Uterus (tissue), 3 donors: ENCODE measurements at regions not wholly inside any gene's neighbourhood (a gene's known extent, or its start where the extent isn't known, plus 50 kb on each side); places are given as distances from the start of the nearest gene placed in this dataset.

Source experiments
- DNase-seq, 2 donors: peaks; one replicate each; pipeline ENCODE4 v3.0.0-alpha.2; 2019 to 2020
- H3K27ac ChIP-seq, 2 donors: fragments of 200-600 bp; sonication (generic); 1 replicate in 1 of 2; 2 replicates in 1 of 2; pipeline ENCODE4 v1.5.1; 2016 to 2018
- H3K27me3 ChIP-seq, 2 donors: fragments of 200-600 bp; sonication (generic); one replicate each; pipeline ENCODE4 v1.5.1; 2018 to 2019; ENCODE audit warnings: control low read depth in 1 of 2
- H3K36me3 ChIP-seq, 2 donors: fragments of 200-600 bp; sonication (generic); one replicate each; pipeline ENCODE4 v1.5.1; 2019; ENCODE audit warnings: control low read depth in 1 of 2
- H3K4me1 ChIP-seq, 2 donors: fragments of 200-600 bp; sonication (generic); one replicate each; pipeline ENCODE4 v1.5.1; 2018 to 2019; ENCODE audit warnings: control low read depth in 1 of 2
- H3K4me3 ChIP-seq, 2 donors: fragments of 200-600 bp; sonication (generic); 1 replicate in 1 of 2; 2 replicates in 1 of 2; pipeline ENCODE4 v1.5.1; 2018 to 2019; ENCODE audit warnings: mild to moderate bottlenecking in 1 of 2
- H3K9me3 ChIP-seq, 2 donors: fragments of 200-600 bp; sonication (generic); one replicate each; pipeline ENCODE4 v1.5.1; 2019; ENCODE audit warnings: control low read depth in 1 of 2
- POLR2A ChIP-seq, 2 donors: fragments of 450-650 bp; IDR thresholded peaks; one replicate each; pipeline ENCODE4 v1.6.1; 2016; ENCODE audit warnings: antibody characterized with exemption in 2 of 2, mild to moderate bottlenecking in 1 of 2, moderate library complexity in 1 of 2
- intact Hi-C: fragments of 100-400 bp; cut with DNase I; formaldehyde crosslinking; loops from one replicate; pipeline ENCODE4 v1.15.1; 2023; ENCODE audit warnings: low total_unique reads
- TF ChIP-seq, protein P1 (sequence below), 4 experiments: fragments of 200-600 bp in 2 of 4; fragments of 450-650 bp in 2 of 4; sonication (generic) in 2 of 4; IDR thresholded peaks; one replicate each; pipeline ENCODE4 v1.5.1; 2016 to 2019; ENCODE audit warnings: antibody characterized with exemption in 4 of 4, mild to moderate bottlenecking in 2 of 4, moderate library complexity in 1 of 4
- donor health status: DM: yes; HTN: yes; CAD: no.

DNA sequence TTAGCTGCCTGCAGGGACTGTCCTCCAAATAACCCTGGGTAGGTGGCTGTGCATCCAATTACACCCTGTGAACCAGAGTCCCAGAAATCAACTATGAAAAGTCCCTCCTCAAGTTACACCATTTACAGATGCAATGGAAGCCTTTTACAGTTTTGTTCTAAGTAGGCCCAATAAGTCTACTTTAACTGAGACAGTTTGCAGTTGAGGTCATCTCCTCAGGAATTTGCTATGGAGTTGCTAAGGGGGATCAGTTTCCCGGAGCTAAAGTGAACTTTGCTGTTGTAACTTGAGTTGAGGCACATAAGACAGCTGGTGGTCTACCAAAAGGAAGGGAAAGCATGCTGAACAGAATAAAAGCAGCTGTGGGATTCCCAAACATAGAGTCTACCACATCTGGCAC, 121.6 kb upstream of the STK26 start:
- Histone ChIP-seq H3K27ac (no peak overlapping the region), H3K4me1 (no peaks in the 10 kb centered on the region), H3K27me3 (peaks cover 0 to 7% of the 10 kb centered on the region in 2 donors), H3K36me3 (no peaks in the 10 kb centered on the region), H3K4me3 (no peak overlapping the region), H3K9me3 (no peaks in the 10 kb centered on the region)
- no peak for TF ChIP-seq POLR2A (IDR thresholded peaks at IDR 0.05)
- TF ChIP-seq, protein P1, sequence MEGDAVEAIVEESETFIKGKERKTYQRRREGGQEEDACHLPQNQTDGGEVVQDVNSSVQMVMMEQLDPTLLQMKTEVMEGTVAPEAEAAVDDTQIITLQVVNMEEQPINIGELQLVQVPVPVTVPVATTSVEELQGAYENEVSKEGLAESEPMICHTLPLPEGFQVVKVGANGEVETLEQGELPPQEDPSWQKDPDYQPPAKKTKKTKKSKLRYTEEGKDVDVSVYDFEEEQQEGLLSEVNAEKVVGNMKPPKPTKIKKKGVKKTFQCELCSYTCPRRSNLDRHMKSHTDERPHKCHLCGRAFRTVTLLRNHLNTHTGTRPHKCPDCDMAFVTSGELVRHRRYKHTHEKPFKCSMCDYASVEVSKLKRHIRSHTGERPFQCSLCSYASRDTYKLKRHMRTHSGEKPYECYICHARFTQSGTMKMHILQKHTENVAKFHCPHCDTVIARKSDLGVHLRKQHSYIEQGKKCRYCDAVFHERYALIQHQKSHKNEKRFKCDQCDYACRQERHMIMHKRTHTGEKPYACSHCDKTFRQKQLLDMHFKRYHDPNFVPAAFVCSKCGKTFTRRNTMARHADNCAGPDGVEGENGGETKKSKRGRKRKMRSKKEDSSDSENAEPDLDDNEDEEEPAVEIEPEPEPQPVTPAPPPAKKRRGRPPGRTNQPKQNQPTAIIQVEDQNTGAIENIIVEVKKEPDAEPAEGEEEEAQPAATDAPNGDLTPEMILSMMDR (IDR thresholded peaks at IDR 0.05), result no peak
- DNase-seq, result no peak
- intact Hi-C loops, result no loop called here

DNA sequence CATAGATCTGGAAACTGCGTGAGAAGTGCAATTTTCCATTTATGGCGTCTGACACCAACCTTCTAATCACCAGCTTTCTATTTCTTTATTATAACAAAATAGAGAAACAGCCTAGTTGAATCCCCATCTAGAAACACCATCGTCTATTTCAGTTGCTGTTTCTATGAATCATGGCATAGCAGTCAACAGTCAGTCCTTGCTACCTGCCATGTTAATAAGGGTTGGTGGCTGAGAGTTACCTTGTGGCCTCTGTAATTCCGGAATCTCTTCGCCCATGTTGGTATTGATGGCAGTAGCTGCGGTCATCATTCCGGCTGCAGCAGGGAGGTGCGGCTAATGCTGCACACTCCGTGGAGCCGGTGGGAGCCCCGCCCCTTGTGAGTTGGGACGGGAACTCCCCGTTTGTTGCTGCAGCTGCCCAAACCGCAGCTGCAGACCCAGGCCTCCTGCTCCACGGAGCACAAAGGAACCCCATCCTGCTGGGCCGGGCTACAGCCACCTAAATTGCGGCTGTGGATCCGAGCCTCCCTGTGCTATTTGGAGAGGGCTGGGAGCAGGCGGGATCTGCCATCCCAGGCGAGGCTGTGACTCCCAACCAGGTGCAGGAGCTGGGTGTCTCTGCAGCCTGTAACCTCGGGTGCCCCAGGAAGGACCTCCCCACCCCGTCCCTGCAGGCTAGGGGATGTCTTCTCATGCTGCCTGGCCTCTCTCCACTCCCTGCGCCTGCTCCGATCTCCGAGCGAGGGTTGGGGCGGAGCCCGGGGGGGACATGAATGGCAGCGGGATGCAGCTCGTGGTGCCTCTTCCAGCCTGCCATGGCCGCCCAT, 115.4 kb upstream of the STK26 start:
- H3K36me3 ChIP-seq, result no peaks in the 10 kb centered on the region
- H3K27ac ChIP-seq, result no peak overlapping the region
- TF ChIP-seq, protein P1 (IDR thresholded peaks at IDR 0.05), result no peak
- TF ChIP-seq POLR2A (IDR thresholded peaks at IDR 0.05), result no peak
- H3K4me3 ChIP-seq, result no peak overlapping the region
- intact Hi-C loops, result no loop called here
- no peaks in the 10 kb centered on the region for H3K27me3 ChIP-seq
- DNase-seq, result no peak
- H3K9me3 ChIP-seq, result no peaks in the 10 kb centered on the region
- H3K4me1 ChIP-seq, result no peaks in the 10 kb centered on the region

DNA sequence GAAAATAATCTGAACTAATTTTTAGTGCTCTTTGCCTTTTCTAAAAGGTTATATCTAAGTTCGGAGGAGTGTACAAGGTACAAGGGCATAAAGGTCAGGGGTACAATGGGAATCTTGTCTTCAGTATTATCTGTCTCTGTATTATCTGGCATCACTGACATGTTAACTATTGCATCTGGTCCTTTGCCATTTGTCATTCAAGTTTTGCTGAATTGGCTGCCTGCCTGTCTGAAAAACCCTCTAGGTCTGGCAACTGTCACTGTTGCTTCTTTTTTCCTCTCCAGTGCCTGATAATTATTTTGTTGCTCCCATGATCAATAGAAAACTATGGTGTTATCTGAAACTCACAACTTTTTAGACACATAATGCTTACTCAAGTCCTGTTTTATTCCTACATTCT, 112.5 kb upstream of the STK26 start:
- Histone ChIP-seq H3K4me1 (no peaks in the 10 kb centered on the region), H3K36me3 (no peaks in the 10 kb centered on the region), H3K27ac (no peak overlapping the region), H3K9me3 (no peaks in the 10 kb centered on the region), H3K27me3 (no peaks in the 10 kb centered on the region), H3K4me3 (no peak overlapping the region)
- TF ChIP-seq, protein P1 (IDR thresholded peaks at IDR 0.05), result no peak
- TF ChIP-seq POLR2A (IDR thresholded peaks at IDR 0.05), result no peak
- DNase-seq, result no peak
- intact Hi-C loops, result no loop called here

DNA sequence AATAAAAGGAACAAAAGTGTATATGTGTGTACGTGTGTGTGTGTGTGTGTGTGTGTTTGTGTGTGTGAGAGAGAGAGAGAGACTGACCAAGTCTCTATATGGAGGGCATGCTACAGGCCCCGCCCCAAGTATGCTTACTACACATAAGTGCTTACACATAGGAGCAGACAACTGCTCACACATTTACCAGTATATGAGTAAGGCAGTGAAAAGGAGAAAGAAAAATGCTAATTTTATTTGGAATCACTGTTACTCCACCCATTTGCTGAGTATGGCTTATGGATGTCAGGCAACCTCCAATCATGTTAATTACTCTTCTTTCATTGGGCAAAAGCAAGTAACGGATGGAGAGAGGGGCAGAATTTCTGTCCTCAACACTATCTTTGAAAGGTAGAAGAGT, 107.6 kb upstream of the STK26 start:
- H3K27ac ChIP-seq, result no peak overlapping the region
- H3K27me3 ChIP-seq, result no peaks in the 10 kb centered on the region
- no peak overlapping the region for H3K4me3 ChIP-seq
- H3K9me3 ChIP-seq, result no peaks in the 10 kb centered on the region
- no peaks in the 10 kb centered on the region for H3K36me3 ChIP-seq
- no peak for TF ChIP-seq POLR2A (IDR thresholded peaks at IDR 0.05)
- TF ChIP-seq, protein P1 (IDR thresholded peaks at IDR 0.05), result no peak
- no peaks in the 10 kb centered on the region for H3K4me1 ChIP-seq
- DNase-seq, result no peak
- intact Hi-C loops, result no loop called here

DNA sequence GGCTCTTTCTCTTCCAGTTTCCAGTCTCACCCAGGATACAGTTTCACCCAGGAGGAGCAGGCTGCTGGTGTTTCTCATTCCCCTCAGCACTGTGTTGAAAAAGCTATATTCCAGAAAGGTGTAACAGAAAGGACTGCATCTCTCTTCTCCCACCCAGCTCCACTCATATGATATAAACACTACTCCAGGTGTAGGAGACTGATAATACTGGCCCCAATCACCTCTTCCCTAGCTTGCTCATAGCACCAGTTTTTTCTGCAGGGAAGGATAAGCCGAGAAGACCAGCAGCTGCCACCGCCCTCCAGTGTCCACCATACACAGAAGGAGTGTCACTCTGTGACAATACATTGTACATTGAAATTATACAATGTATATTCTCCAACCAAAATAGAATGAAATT, 105.5 kb upstream of the STK26 start:
- no peak overlapping the region for H3K27ac ChIP-seq
- H3K9me3 ChIP-seq, result no peaks in the 10 kb centered on the region
- H3K27me3 ChIP-seq, result peaks cover 0 to 3% of the 10 kb centered on the region in 2 donors
- no peaks in the 10 kb centered on the region for H3K4me1 ChIP-seq
- intact Hi-C loops, result no loop called here
- H3K4me3 ChIP-seq, result no peak overlapping the region
- no peaks in the 10 kb centered on the region for H3K36me3 ChIP-seq
- no peak for DNase-seq
- no peak for TF ChIP-seq POLR2A (IDR thresholded peaks at IDR 0.05)
- TF ChIP-seq, protein P1 (IDR thresholded peaks at IDR 0.05), result no peak
